Activated CD8-positive, alpha-beta T cell treated with anti-CD3 and anti-CD28 coated beads for 36 hours (primary cell): ENCODE measurements at regions not wholly inside any gene's neighbourhood (a gene's known extent, or its start where the extent isn't known, plus 50 kb on each side); places are given as distances from the start of the nearest gene placed in this dataset.

ENCODE experiments used
- ATAC-seq: fragments of 200-7000 bp; cut with Tn5 transposase; one replicate; pipeline ENCODE4 v1.10.0; 2021; ENCODE audit warnings: mild to moderate bottlenecking, moderate library complexity
- CTCF ChIA-PET: fragments of 350-600 bp; sonication (Branson Sonifier 250); formaldehyde crosslinking; loops from one replicate; lab custom pipeline; 2021; ENCODE audit warnings: antibody characterized with exemption; lab: Charles Lee
- POLR2A ChIA-PET: fragments of 350-600 bp; sonication (Branson Sonifier 250); formaldehyde crosslinking; loops from one replicate; lab custom pipeline; 2021; ENCODE audit warnings: antibody characterized with exemption; lab: Charles Lee
- DNase-seq: peaks from one replicate; pipeline ENCODE4 v3.0.0-alpha.2; 2020
- H3K27ac Mint-ChIP-seq: one replicate; pipeline ENCODE4 v1.8.0; 2021; ENCODE audit warnings: mild to moderate bottlenecking, mixed read lengths
- H3K27me3 Mint-ChIP-seq: one replicate; pipeline ENCODE4 v1.8.0; 2021; ENCODE audit warnings: mixed read lengths
- H3K36me3 Mint-ChIP-seq: one replicate; pipeline ENCODE4 v1.8.0; 2021; ENCODE audit warnings: low read depth, mixed read lengths
- H3K4me1 Mint-ChIP-seq: one replicate; pipeline ENCODE4 v1.8.0; 2021; ENCODE audit warnings: low read depth, mixed read lengths
- H3K4me3 Mint-ChIP-seq: one replicate; pipeline ENCODE4 v1.8.0; 2021; ENCODE audit warnings: mild to moderate bottlenecking, moderate library complexity, mixed read lengths
- H3K9me3 Mint-ChIP-seq: one replicate; pipeline ENCODE4 v1.8.0; 2021; ENCODE audit warnings: mixed read lengths
- intact Hi-C: fragments of 100-400 bp; cut with micrococcal nuclease; formaldehyde crosslinking; loops from one replicate; pipeline ENCODE4 v1.10.0; 2022
- TF ChIP-seq, protein P1 (sequence below): fragments of 200-600 bp; IDR thresholded peaks from one replicate; pipeline ENCODE4 v1.8.0; 2022; ENCODE audit warnings: antibody characterized with exemption, mild to moderate bottlenecking

DNA sequence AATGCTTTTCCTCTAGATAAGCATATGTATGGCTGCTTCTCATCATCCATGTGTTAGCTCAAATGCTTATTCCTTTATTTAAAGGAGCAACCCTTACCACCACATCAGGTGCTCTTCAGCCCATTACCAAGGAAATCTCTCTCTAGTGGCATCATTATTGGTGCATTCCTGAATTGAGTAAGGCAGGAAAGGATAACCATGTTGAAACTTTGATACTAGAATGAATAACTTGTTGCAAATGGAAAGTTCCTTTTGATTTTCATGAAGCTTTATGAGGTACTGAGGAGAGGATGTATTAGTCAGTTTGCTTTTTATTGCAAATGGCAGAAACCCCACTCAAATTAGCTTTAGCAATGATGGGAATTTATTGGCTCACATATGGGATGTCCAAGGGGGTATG, 212.3 kb upstream of the FGF13 start:
- Mint-ChIP-seq H3K9me3 (no peaks in the 10 kb centered on the region), H3K4me3 (no peak overlapping the region), H3K27ac (no peak overlapping the region), H3K27me3 (no peaks in the 10 kb centered on the region), H3K4me1 (no peaks in the 10 kb centered on the region), H3K36me3 (no peaks in the 10 kb centered on the region)
- POLR2A ChIA-PET, result no interaction called here
- CTCF ChIA-PET, result no interaction called here
- intact Hi-C loops, result no loop called here
- ATAC-seq, result no peak
- TF ChIP-seq, protein P1, sequence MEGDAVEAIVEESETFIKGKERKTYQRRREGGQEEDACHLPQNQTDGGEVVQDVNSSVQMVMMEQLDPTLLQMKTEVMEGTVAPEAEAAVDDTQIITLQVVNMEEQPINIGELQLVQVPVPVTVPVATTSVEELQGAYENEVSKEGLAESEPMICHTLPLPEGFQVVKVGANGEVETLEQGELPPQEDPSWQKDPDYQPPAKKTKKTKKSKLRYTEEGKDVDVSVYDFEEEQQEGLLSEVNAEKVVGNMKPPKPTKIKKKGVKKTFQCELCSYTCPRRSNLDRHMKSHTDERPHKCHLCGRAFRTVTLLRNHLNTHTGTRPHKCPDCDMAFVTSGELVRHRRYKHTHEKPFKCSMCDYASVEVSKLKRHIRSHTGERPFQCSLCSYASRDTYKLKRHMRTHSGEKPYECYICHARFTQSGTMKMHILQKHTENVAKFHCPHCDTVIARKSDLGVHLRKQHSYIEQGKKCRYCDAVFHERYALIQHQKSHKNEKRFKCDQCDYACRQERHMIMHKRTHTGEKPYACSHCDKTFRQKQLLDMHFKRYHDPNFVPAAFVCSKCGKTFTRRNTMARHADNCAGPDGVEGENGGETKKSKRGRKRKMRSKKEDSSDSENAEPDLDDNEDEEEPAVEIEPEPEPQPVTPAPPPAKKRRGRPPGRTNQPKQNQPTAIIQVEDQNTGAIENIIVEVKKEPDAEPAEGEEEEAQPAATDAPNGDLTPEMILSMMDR, result no peak
- no peak for DNase-seq

DNA sequence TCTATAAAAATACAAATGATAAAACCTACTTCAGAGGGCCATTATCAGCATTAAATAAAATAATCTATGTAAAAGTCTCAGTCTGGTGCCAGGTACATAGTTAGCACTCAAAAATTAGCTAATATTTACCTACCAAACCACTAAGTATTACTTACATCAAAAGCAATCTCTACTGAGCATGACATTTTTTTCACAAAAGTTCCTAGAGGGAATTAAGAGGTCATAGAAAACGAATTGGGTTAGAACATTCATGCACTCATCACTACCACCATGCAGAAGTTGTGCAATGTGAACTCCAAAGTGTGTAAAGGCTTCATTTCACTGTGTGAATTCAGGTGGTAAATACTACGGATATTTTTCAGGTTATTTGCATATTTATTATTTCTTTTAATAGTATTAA, 209.5 kb upstream of the FGF13 start:
- Mint-ChIP-seq H3K36me3 (no peaks in the 10 kb centered on the region), H3K4me3 (no peak overlapping the region), H3K27me3 (no peaks in the 10 kb centered on the region), H3K27ac (no peak overlapping the region), H3K4me1 (no peaks in the 10 kb centered on the region), H3K9me3 (no peaks in the 10 kb centered on the region)
- POLR2A ChIA-PET, result no interaction called here
- TF ChIP-seq, protein P1, result no peak
- CTCF ChIA-PET, result no interaction called here
- ATAC-seq, result no peak
- intact Hi-C loops, result no loop called here
- no peak for DNase-seq

DNA sequence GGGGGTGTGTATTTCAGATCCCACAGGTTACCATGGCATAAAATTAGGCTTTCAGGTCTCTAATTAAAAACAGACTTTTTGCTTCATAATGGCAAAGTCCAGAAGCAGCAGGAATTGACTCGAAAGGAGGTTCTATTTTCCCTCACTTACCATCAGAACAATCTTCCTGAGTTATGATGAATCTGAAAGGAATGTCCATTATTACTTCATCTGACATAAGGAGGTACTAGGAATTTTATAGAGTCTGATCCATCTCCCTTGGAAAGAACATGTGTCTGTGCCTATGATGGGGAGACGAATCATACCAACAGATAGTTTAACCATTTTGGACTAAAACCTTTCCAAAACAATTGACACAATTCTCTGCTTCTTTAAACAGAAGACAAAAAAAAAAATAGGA, 206.3 kb upstream of the FGF13 start:
- no peaks in the 10 kb centered on the region for H3K9me3 Mint-ChIP-seq
- no peaks in the 10 kb centered on the region for H3K27me3 Mint-ChIP-seq
- H3K4me1 Mint-ChIP-seq, result no peaks in the 10 kb centered on the region
- DNase-seq, result no peak
- H3K36me3 Mint-ChIP-seq, result no peaks in the 10 kb centered on the region
- ChIA-PET CTCF (no interaction called here), POLR2A (no interaction called here)
- H3K4me3 Mint-ChIP-seq, result no peak overlapping the region
- intact Hi-C loops, result no loop called here
- no peak overlapping the region for H3K27ac Mint-ChIP-seq
- TF ChIP-seq, protein P1, result no peak
- no peak for ATAC-seq

DNA sequence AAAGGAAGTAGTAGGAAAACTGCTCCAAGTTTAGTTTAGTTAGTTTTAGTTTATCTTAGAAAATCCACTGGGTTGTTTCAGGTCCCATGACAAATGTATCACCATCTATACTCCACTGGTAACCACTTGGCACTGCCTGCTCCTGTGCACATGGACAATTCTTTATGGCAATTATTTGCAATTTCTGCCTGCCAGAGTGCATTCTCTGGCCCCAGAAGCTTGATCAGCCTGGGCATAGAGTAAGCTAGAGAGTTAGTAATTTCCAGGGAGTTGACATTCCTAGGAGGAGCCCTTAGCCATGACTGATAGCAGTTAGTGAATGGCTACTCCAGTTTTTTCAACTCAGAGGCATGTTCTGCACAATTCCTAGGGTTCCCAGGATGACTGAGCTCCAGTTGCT, 203.2 kb upstream of the FGF13 start:
- CTCF ChIA-PET, result no interaction called here
- H3K36me3 Mint-ChIP-seq, result no peaks in the 10 kb centered on the region

DNA sequence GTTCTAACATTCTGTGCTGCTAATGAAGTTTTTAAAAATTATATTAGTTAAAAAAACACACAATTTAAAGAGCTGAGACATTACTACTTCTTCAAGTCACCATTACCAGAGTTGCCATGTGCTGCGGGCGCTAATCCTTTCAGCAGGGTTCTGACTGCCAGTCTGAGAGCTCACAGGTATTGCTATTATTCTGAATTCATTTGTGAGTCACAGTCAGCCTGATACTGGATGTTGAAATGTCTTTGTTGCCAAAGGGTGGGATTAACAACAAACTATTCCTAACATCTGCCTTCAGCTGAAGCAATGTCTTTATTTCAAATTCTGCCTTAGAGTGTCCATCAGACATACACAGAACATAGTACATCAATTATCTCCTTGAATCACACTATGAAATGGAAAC, 197.1 kb upstream of the FGF13 start:
- ChIA-PET CTCF (no interaction called here), POLR2A (no interaction called here)
- H3K27ac Mint-ChIP-seq, result no peak overlapping the region
- DNase-seq (no peak), ATAC-seq (no peak)
- no peaks in the 10 kb centered on the region for H3K27me3 Mint-ChIP-seq
- H3K4me3 Mint-ChIP-seq, result no peak overlapping the region
- intact Hi-C loops, result no loop called here
- H3K4me1 Mint-ChIP-seq, result no peaks in the 10 kb centered on the region
- H3K36me3 Mint-ChIP-seq, result no peaks in the 10 kb centered on the region
- TF ChIP-seq, protein P1, result no peak
- H3K9me3 Mint-ChIP-seq, result no peaks in the 10 kb centered on the region

More for the DNA sequence above, 203.2 kb upstream of the FGF13 start:
- no peaks in the 10 kb centered on the region for H3K27me3 Mint-ChIP-seq
- ATAC-seq, result no peak
- POLR2A ChIA-PET, result no interaction called here
- no peaks in the 10 kb centered on the region for H3K9me3 Mint-ChIP-seq
- TF ChIP-seq, protein P1, result no peak
- no peak overlapping the region for H3K4me3 Mint-ChIP-seq
- no peak for DNase-seq
- no peak overlapping the region for H3K27ac Mint-ChIP-seq
- intact Hi-C loops, result no loop called here
- no peaks in the 10 kb centered on the region for H3K4me1 Mint-ChIP-seq
